HUES48 (cell line): ENCODE measurements at regions not wholly inside any gene's neighbourhood (a gene's known extent, or its start where the extent isn't known, plus 50 kb on each side); places are given as distances from the start of the nearest gene placed in this dataset.

Experiments
- H3K27ac ChIP-seq: one replicate; pipeline ENCODE4 v1.7.0; 2013; ENCODE audit warnings: low read depth, low read length, inconsistent platforms
- H3K27me3 ChIP-seq: 2 replicates; pipeline ENCODE4 v1.6.1; 2013; ENCODE audit warnings: mild to moderate bottlenecking, low read length; ENCODE audit not compliant: control insufficient read depth, insufficient read depth
- H3K36me3 ChIP-seq: 2 replicates; pipeline ENCODE4 v1.6.1; 2013; ENCODE audit warnings: low read length; ENCODE audit not compliant: control insufficient read depth, insufficient read depth
- H3K4me1 ChIP-seq: 2 replicates; pipeline ENCODE4 v1.6.1; 2013; ENCODE audit warnings: mild to moderate bottlenecking, low read length; ENCODE audit not compliant: control insufficient read depth, insufficient read depth
- H3K4me3 ChIP-seq: 2 replicates; pipeline ENCODE4 v1.5.1; 2013; ENCODE audit warnings: mild to moderate bottlenecking, low read depth, low read length
- H3K9ac ChIP-seq: 2 replicates; pipeline ENCODE4 v1.6.1; 2013; ENCODE audit warnings: mild to moderate bottlenecking, low read depth, low read length, moderate library complexity
- H3K9me3 ChIP-seq: 2 replicates; pipeline ENCODE4 v1.6.1; 2013; ENCODE audit warnings: low read length; ENCODE audit not compliant: control insufficient read depth, insufficient read depth

DNA sequence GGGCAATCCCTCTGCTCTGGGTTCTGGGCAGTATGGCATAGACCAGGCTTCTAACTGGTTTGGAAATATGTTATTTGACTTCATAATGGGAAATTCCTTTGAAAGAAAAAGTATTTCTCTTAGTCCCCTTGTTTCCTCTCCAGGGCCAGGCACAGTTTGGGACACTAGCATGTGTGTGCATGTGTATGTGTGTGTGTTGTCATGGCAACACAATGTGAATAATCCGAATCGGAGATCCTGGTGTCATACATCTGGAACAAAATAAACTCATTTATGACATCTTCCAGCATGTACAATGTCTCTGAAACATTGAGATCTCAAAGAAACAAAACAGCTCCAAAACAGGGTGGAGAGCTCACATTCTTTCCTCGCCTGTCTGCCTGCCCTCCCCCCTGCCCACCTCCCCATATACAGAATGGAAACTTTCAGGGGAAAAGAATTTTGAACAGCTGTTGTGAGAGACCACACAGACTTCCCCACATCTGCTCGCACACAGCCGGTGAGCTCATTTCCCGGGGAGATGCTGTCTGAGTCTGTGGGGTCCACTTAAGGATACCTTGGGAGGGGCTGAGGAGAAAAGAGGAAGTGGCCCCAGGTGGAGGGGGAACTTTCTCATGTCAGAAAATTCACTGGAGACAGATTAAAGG, 55.5 kb upstream of the PARP11 start:
- Histone ChIP-seq H3K27ac (peak overlapping the region; percentile 1), H3K4me3 (no peak overlapping the region), H3K4me1 (peaks cover 43% of the 10 kb centered on the region), H3K9me3 (no peaks in the 10 kb centered on the region), H3K27me3 (no peaks in the 10 kb centered on the region), H3K9ac (no peak overlapping the region), H3K36me3 (no peaks in the 10 kb centered on the region)

DNA sequence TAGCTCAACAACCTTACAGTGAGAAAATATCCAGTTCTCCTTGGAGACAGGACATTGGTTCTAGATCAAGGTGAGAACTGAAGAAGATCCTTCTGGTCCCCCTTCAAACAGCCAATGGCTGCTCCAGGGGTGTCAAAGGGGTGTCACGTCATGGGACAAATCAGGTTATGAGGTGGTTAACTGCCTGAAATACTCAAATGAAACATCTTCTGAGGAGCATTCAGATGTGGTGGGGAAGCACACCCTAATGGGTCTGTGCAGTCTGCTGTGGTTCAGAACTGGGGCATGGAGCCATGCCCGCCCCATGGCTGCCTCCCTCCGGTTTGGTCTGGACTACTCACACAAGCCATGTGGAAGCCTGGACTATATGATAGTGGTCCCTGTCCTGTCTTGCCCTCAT, 52.4 kb upstream of the PARP11 start:
- no peaks in the 10 kb centered on the region for H3K36me3 ChIP-seq
- H3K27me3 ChIP-seq = no peaks in the 10 kb centered on the region
- H3K4me1 ChIP-seq = peaks cover 39% of the 10 kb centered on the region
- no peak overlapping the region for H3K9ac ChIP-seq
- no peaks in the 10 kb centered on the region for H3K9me3 ChIP-seq
- no peak overlapping the region for H3K4me3 ChIP-seq
- H3K27ac ChIP-seq = no peak overlapping the region

DNA sequence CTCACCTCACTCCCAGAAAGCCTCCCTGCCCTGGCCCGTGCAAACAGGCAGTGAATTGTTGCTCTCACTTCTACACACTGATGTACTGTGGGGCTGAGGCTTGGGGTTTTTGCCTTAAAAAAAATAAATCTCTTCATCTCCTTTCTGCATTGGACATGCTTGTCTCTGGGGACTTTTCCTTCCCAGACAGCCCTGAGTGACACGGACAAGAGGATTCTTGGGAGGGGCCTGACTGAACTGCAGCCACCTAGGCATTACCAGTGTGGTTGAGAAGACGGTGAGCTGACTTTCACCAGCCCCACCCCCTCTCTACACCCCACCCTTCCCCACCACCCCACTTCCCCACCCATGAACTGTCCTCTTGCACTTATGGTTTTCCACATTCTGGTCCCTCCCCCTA, 51.6 kb upstream of the PARP11 start:
- H3K27ac ChIP-seq = no peak overlapping the region
- no peak overlapping the region for H3K9ac ChIP-seq
- no peaks in the 10 kb centered on the region for H3K9me3 ChIP-seq
- H3K4me3 ChIP-seq = no peak overlapping the region
- peaks cover 31% of the 10 kb centered on the region for H3K4me1 ChIP-seq
- no peaks in the 10 kb centered on the region for H3K36me3 ChIP-seq
- H3K27me3 ChIP-seq = no peaks in the 10 kb centered on the region

DNA sequence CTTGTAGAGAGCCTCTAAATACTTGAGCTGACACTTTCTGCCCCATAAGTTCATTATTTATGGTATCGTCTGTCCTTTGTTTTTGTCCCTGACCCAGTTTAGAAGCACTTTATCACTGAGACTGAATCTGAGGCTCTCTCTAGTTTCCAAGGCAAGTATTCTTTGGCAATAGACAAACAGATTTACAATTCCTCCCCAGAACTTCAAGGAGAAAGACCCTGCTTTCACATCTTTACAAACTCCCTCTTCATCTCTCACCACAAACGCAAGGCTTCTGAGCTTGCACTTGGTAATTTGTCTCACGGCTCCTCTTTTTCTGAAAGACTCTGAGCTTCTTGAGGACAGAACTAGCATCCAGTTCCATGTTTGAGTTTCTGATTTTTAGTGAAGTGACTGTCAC, 49.8 kb upstream of the PARP11 start:
- Histone ChIP-seq H3K4me3 (no peak overlapping the region), H3K9ac (no peak overlapping the region), H3K27ac (no peak overlapping the region), H3K4me1 (peaks cover 14% of the 10 kb centered on the region; the same call in 1 of the 2 replicates), H3K9me3 (no peaks in the 10 kb centered on the region), H3K36me3 (no peaks in the 10 kb centered on the region), H3K27me3 (no peaks in the 10 kb centered on the region; the same call in 1 of the 2 replicates)
